Stimulated activated CD4-positive, alpha-beta T cell treated with anti-CD3 and anti-CD28 coated beads, Interleukin-15, amount 100 ng/mL, for 48 hours (primary cell): ENCODE measurements at regions not wholly inside any gene's neighbourhood (a gene's known extent, or its start where the extent isn't known, plus 50 kb on each side); places are given as distances from the start of the nearest gene placed in this dataset.

Experiments used
- DNase-seq, 2 donors: peaks; one replicate each; pipeline ENCODE4 v3.0.0-alpha.2; 2020; ENCODE audit warnings: low read depth in 2 of 2

GRCh38 chr11:62073061-62073460 lies 50.8 kb upstream of the INCENP start:
- no peak for DNase-seq

GRCh38 chr11:62071408-62071807 lies 52.4 kb upstream of the INCENP start:
- DNase-seq: no peak

GRCh38 chr11:62069986-62070919 lies 53.6 kb upstream of the INCENP start:
- no peak for DNase-seq

- DNase-seq: no peak
These were observed 54.4 kb upstream of the INCENP start for GRCh38 chr11:62069374-62069773.

GRCh38 chr11:62068730-62069129 lies 55.1 kb upstream of the INCENP start:
- DNase-seq: no peak

GRCh38 chr11:62067741-62068140 lies 56.1 kb upstream of the INCENP start:
- no peak for DNase-seq

- DNase-seq: no peak
These were observed 59.6 kb upstream of the INCENP start for GRCh38 chr11:62064221-62064620.

- no peak for DNase-seq
These were observed 61.5 kb upstream of the INCENP start for GRCh38 chr11:62062223-62062861.

- DNase-seq: no peak
These were observed 62.2 kb upstream of the INCENP start for GRCh38 chr11:62061356-62062222.

GRCh38 chr11:62057069-62057468 lies 66.7 kb upstream of the INCENP start:
- DNase-seq: no peak

- no peak for DNase-seq
These were observed 67.8 kb upstream of the INCENP start for GRCh38 chr11:62055970-62056369.

GRCh38 chr11:62054484-62055121 lies 69.2 kb upstream of the INCENP start:
- no peak for DNase-seq

- DNase-seq: no peak
These were observed 69.7 kb upstream of the INCENP start for GRCh38 chr11:62054081-62054480.

GRCh38 chr11:62050716-62051115 lies 73.1 kb upstream of the INCENP start:
- no peak for DNase-seq

GRCh38 chr11:62048100-62048499 lies 75.7 kb upstream of the INCENP start:
- no peak for DNase-seq

GRCh38 chr11:62046568-62047100 lies 77.2 kb upstream of the INCENP start:
- no peak for DNase-seq

- DNase-seq: no peak
These were observed 77.2 kb upstream of the FTH1 start for GRCh38 chr11:62044639-62045121.

- DNase-seq: no peak
These were observed 67.9 kb upstream of the FTH1 start for GRCh38 chr11:62035293-62035692.

GRCh38 chr11:62034036-62034338 lies 66.6 kb upstream of the FTH1 start:
- DNase-seq: no peak

- no peak for DNase-seq
These were observed 66.0 kb upstream of the FTH1 start for GRCh38 chr11:62033191-62034035.
